Trophoblast cell (in vitro differentiated cells and primary cell): ENCODE measurements at regions not wholly inside any gene's neighbourhood (a gene's known extent, or its start where the extent isn't known, plus 50 kb on each side); places are given as distances from the start of the nearest gene placed in this dataset.

Experiments
- DNase-seq, 2 donors: peaks; one replicate each; pipeline ENCODE4 v3.0.0-alpha.2; 2016
- H2AFZ ChIP-seq: 2 replicates; pipeline ENCODE4 v1.6.1; 2013; ENCODE audit warnings: low read length, moderate library complexity, mild to moderate bottlenecking; ENCODE audit not compliant: insufficient read depth, poor library complexity
- H2AK5ac ChIP-seq: 2 replicates; pipeline ENCODE4 v1.6.1; 2013; ENCODE audit warnings: mild to moderate bottlenecking, low read length
- H2BK120ac ChIP-seq: 2 replicates; pipeline ENCODE4 v1.6.1; 2013; ENCODE audit warnings: low read length, mild to moderate bottlenecking, moderate library complexity; ENCODE audit not compliant: insufficient read depth, poor library complexity
- H2BK12ac ChIP-seq: 2 replicates; pipeline ENCODE4 v1.6.1; 2013; ENCODE audit warnings: mild to moderate bottlenecking, low read length, moderate library complexity
- H2BK5ac ChIP-seq: 2 replicates; pipeline ENCODE4 v1.6.1; 2013; ENCODE audit warnings: low read length, low read depth, moderate library complexity, mild to moderate bottlenecking; ENCODE audit not compliant: poor library complexity
- H3K14ac ChIP-seq: 2 replicates; pipeline ENCODE4 v1.6.1; 2013; ENCODE audit warnings: mild to moderate bottlenecking, low read length
- H3K18ac ChIP-seq: 2 replicates; pipeline ENCODE4 v1.6.1; 2013; ENCODE audit warnings: mild to moderate bottlenecking, low read length
- H3K23ac ChIP-seq: 2 replicates; pipeline ENCODE4 v1.6.1; 2013; ENCODE audit warnings: low read length
- H3K27ac ChIP-seq: 2 replicates; pipeline ENCODE4 v1.5.1; 2013; ENCODE audit warnings: low read depth, mild to moderate bottlenecking, inconsistent platforms, low read length, moderate library complexity
- H3K27me3 ChIP-seq: 2 replicates; pipeline ENCODE4 v1.6.1; 2013; ENCODE audit warnings: inconsistent platforms, mild to moderate bottlenecking, low read length, moderate library complexity; ENCODE audit not compliant: insufficient read depth
- H3K36me3 ChIP-seq, 2 experiments: 1 replicate in 1 of 2; 2 replicates in 1 of 2; pipeline ENCODE4 v1.6.1; 2013; ENCODE audit warnings: low read length in 2 of 2, mild to moderate bottlenecking in 2 of 2, moderate library complexity in 1 of 2; ENCODE audit not compliant: insufficient read depth in 2 of 2, control insufficient read depth in 1 of 2
- H3K4ac ChIP-seq: 2 replicates; pipeline ENCODE4 v1.6.1; 2013; ENCODE audit warnings: low read depth, mild to moderate bottlenecking, low read length, moderate library complexity
- H3K4me1 ChIP-seq, 2 experiments: 1 replicate in 1 of 2; 2 replicates in 1 of 2; pipeline ENCODE4 v1.6.1; 2013; ENCODE audit warnings: low read length in 2 of 2, mild to moderate bottlenecking in 2 of 2, moderate library complexity in 1 of 2; ENCODE audit not compliant: insufficient read depth in 2 of 2, control insufficient read depth in 1 of 2
- H3K4me2 ChIP-seq: 2 replicates; pipeline ENCODE4 v1.6.1; 2013; ENCODE audit warnings: inconsistent platforms, mild to moderate bottlenecking, low read length, moderate library complexity
- H3K4me3 ChIP-seq: 2 replicates; pipeline ENCODE4 v1.5.1; 2013; ENCODE audit warnings: mild to moderate bottlenecking, low read depth, low read length, inconsistent platforms
- H3K79me1 ChIP-seq: one replicate; pipeline ENCODE4 v1.6.1; 2013; ENCODE audit warnings: low read length
- H3K79me2 ChIP-seq: 2 replicates; pipeline ENCODE4 v1.6.1; 2013; ENCODE audit warnings: low read length, mild to moderate bottlenecking; ENCODE audit not compliant: control insufficient read depth, insufficient read depth, poor library complexity
- H3K9ac ChIP-seq: 2 replicates; pipeline ENCODE4 v1.6.1; 2013; ENCODE audit warnings: mild to moderate bottlenecking, low read length
- H3K9me3 ChIP-seq: 2 replicates; pipeline ENCODE4 v1.6.1; 2013; ENCODE audit warnings: low read depth, mild to moderate bottlenecking, control low read depth, inconsistent platforms, low read length; ENCODE audit not compliant: insufficient read depth
- H4K12ac ChIP-seq: 2 replicates; pipeline ENCODE4 v1.6.1; 2013; ENCODE audit warnings: low read depth, mild to moderate bottlenecking, low read length, moderate library complexity
- H4K8ac ChIP-seq: 2 replicates; pipeline ENCODE4 v1.6.1; 2013; ENCODE audit warnings: low read depth, mild to moderate bottlenecking, low read length, moderate library complexity
- H4K91ac ChIP-seq: one replicate; pipeline ENCODE4 v1.6.1; 2013; ENCODE audit warnings: low read depth, mild to moderate bottlenecking, low read length, moderate library complexity
- WGBS: extraction: QIAGEN DNeasy Blood & Tissue Kit; methylation state at CpG from one replicate; pipeline ENCODE4 v1.1.7; 2013; ENCODE audit warnings: missing lambda C conversion rate; ENCODE audit not compliant: insufficient read length, insufficient coverage; ENCODE audit errors: extremely low coverage; 5-methylcytosine and 5-hydroxymethylcytosine counted together

- Histone ChIP-seq H4K91ac (no peak overlapping the region), H3K23ac (no peak overlapping the region), H3K4ac (no peak overlapping the region), H3K14ac (no peak overlapping the region), H2AK5ac (no peak overlapping the region), H3K18ac (no peak overlapping the region), H3K4me1 (no peaks in the 10 kb centered on the region), H2BK12ac (no peak overlapping the region), H3K9me3 (no peaks in the 10 kb centered on the region), H4K12ac (no peak overlapping the region), H3K79me2 (no peaks in the 10 kb centered on the region), H2BK5ac (no peak overlapping the region), H3K79me1 (no peaks in the 10 kb centered on the region), H4K8ac (no peak overlapping the region), H3K27me3 (no peaks in the 10 kb centered on the region), H3K36me3 (no peaks in the 10 kb centered on the region), H3K4me2 (no peak overlapping the region), H3K9ac (no peak overlapping the region), H2AFZ (no peak overlapping the region), H2BK120ac (no peak overlapping the region), H3K4me3 (no peak overlapping the region), H3K27ac (no peak overlapping the region)
- no peak for DNase-seq
- WGBS, result no CpG with 5 or more reads among the region's 2 CpGs
Observed at GRCh38 chr6:105821027-105821426, 265.1 kb upstream of the PRDM1 start.

- Histone ChIP-seq H3K36me3 (no peaks in the 10 kb centered on the region), H4K91ac (no peak overlapping the region), H3K4me2 (no peak overlapping the region), H3K27ac (no peak overlapping the region), H3K27me3 (no peaks in the 10 kb centered on the region), H2BK12ac (no peak overlapping the region), H3K18ac (no peak overlapping the region), H2BK5ac (no peak overlapping the region), H3K14ac (no peak overlapping the region), H3K79me1 (no peaks in the 10 kb centered on the region), H3K9me3 (no peaks in the 10 kb centered on the region), H2AK5ac (no peak overlapping the region), H2BK120ac (no peak overlapping the region), H3K23ac (peak overlapping the region; percentile 82), H3K4me1 (peaks cover 0 to 1% of the 10 kb centered on the region in 2 experiments), H3K79me2 (no peaks in the 10 kb centered on the region), H2AFZ (no peak overlapping the region), H3K4ac (no peak overlapping the region), H4K8ac (no peak overlapping the region), H4K12ac (no peak overlapping the region), H3K4me3 (no peak overlapping the region), H3K9ac (no peak overlapping the region)
- no peak for DNase-seq
- WGBS, result no CpG with 5 or more reads among the region's 2 CpGs
Observed at GRCh38 chr6:105819745-105820144, 266.4 kb upstream of the PRDM1 start.

- H3K4me3 ChIP-seq, result no peak overlapping the region
- no peak overlapping the region for H3K4me2 ChIP-seq
- H3K79me1 ChIP-seq, result no peaks in the 10 kb centered on the region
- no peaks in the 10 kb centered on the region for H3K36me3 ChIP-seq
- H3K9ac ChIP-seq, result no peak overlapping the region
- H2AK5ac ChIP-seq, result no peak overlapping the region
- H2AFZ ChIP-seq, result no peak overlapping the region
- H4K8ac ChIP-seq, result no peak overlapping the region
- no peak overlapping the region for H3K14ac ChIP-seq
- H4K12ac ChIP-seq, result no peak overlapping the region
- WGBS, result no CpG with 5 or more reads among the region's 2 CpGs
- no peak overlapping the region for H2BK12ac ChIP-seq
- no peaks in the 10 kb centered on the region for H3K27me3 ChIP-seq
- H3K27ac ChIP-seq, result no peak overlapping the region
- H3K23ac ChIP-seq, result no peak overlapping the region
- no peak overlapping the region for H2BK5ac ChIP-seq
- H3K4ac ChIP-seq, result no peak overlapping the region
- DNase-seq, result no peak
- H3K79me2 ChIP-seq, result no peaks in the 10 kb centered on the region
- no peaks in the 10 kb centered on the region for H3K9me3 ChIP-seq
- H2BK120ac ChIP-seq, result no peak overlapping the region
- H4K91ac ChIP-seq, result no peak overlapping the region
- H3K18ac ChIP-seq, result no peak overlapping the region
- H3K4me1 ChIP-seq, result peaks cover 0 to 4% of the 10 kb centered on the region in 2 experiments
Observed at GRCh38 chr6:105818505-105818904, 267.6 kb upstream of the PRDM1 start.

GRCh38 chr6:105817961-105818360, 268.2 kb upstream of the PRDM1 start:
- H3K36me3 ChIP-seq, result no peaks in the 10 kb centered on the region

More at GRCh38 chr6:105817961-105818360, 268.2 kb upstream of the PRDM1 start:
- H3K4me2 ChIP-seq, result no peak overlapping the region
- H2AK5ac ChIP-seq, result no peak overlapping the region
- H3K9me3 ChIP-seq, result no peaks in the 10 kb centered on the region
- no peak overlapping the region for H2BK5ac ChIP-seq
- no peaks in the 10 kb centered on the region for H3K79me2 ChIP-seq
- no peak overlapping the region for H2BK12ac ChIP-seq
- H4K91ac ChIP-seq, result no peak overlapping the region
- H4K8ac ChIP-seq, result no peak overlapping the region
- H4K12ac ChIP-seq, result no peak overlapping the region
- H3K18ac ChIP-seq, result no peak overlapping the region
- H2AFZ ChIP-seq, result no peak overlapping the region
- no peak overlapping the region for H3K9ac ChIP-seq
- DNase-seq, result no peak
- peaks cover 0 to 4% of the 10 kb centered on the region in 2 experiments for H3K4me1 ChIP-seq
- no peak overlapping the region for H3K23ac ChIP-seq
- no peak overlapping the region for H2BK120ac ChIP-seq
- H3K4me3 ChIP-seq, result no peak overlapping the region
- H3K4ac ChIP-seq, result no peak overlapping the region
- H3K27me3 ChIP-seq, result no peaks in the 10 kb centered on the region
- no peak overlapping the region for H3K27ac ChIP-seq
- WGBS, result no CpG with 5 or more reads among the region's 6 CpGs
- no peak overlapping the region for H3K14ac ChIP-seq
- no peaks in the 10 kb centered on the region for H3K79me1 ChIP-seq
